CD14-positive monocyte (primary cell): ENCODE measurements at regions not wholly inside any gene's neighbourhood (a gene's known extent, or its start where the extent isn't known, plus 50 kb on each side); places are given as distances from the start of the nearest gene placed in this dataset.

Experiments used
- DNase-seq, 3 donors: peaks; one replicate each; pipeline ENCODE4 v3.0.0-alpha.2; 2011 to 2022
- H2AFZ ChIP-seq: 2 replicates; pipeline ENCODE4 v1.6.0; 2012; ENCODE audit warnings: mild to moderate bottlenecking, low read depth, low read length, inconsistent platforms; ENCODE audit not compliant: insufficient read depth, poor library complexity, severe bottlenecking
- H3K27ac ChIP-seq, 2 donors: 1 replicate in 1 of 2; 2 replicates in 1 of 2; pipeline ENCODE4 v1.5.1; 2012 to 2013; ENCODE audit warnings: low read length in 2 of 2, control low read depth in 1 of 2, inconsistent platforms in 1 of 2, low read depth in 1 of 2, mild to moderate bottlenecking in 1 of 2
- H3K27me3 ChIP-seq, 2 donors: one replicate each; pipeline versions ENCODE4 v1.6.0 to v1.6.1; 2011 to 2013; ENCODE audit warnings: low read length in 2 of 2; ENCODE audit not compliant: control insufficient read depth in 2 of 2, insufficient read depth in 2 of 2
- H3K36me3 ChIP-seq, 2 donors: replicated peaks in 1 of 2; 1 replicate in 1 of 2; 2 replicates in 1 of 2; pipeline versions ENCODE4 v1.5.1 to v1.6.1; 2012 to 2013; ENCODE audit warnings: low read length in 2 of 2, control low read depth in 1 of 2, inconsistent platforms in 1 of 2, mild to moderate bottlenecking in 1 of 2; ENCODE audit not compliant: insufficient read depth in 2 of 2, control insufficient read depth in 1 of 2
- H3K4me1 ChIP-seq, 2 donors: 1 replicate in 1 of 2; 2 replicates in 1 of 2; pipeline versions ENCODE4 v1.5.1 to v1.6.1; 2012 to 2013; ENCODE audit warnings: low read length in 2 of 2, control low read depth in 1 of 2, inconsistent platforms in 1 of 2, mild to moderate bottlenecking in 1 of 2, moderate library complexity in 1 of 2; ENCODE audit not compliant: insufficient read depth in 2 of 2, control insufficient read depth in 1 of 2
- H3K4me2 ChIP-seq: replicated peaks from 2 replicates; pipeline ENCODE3; 2012; ENCODE audit warnings: low read length, moderate library complexity, mild to moderate bottlenecking; ENCODE audit not compliant: poor library complexity, severe bottlenecking; ENCODE audit errors: extremely low read depth
- H3K4me3 ChIP-seq, 3 experiments: fragments of 200-600 bp in 1 of 3; sonication (generic) in 1 of 3; replicated peaks in 1 of 3; 1 replicate in 2 of 3; 2 replicates in 1 of 3; pipeline ENCODE4 v1.5.1; 2011 to 2013; ENCODE audit warnings: low read length in 3 of 3, mild to moderate bottlenecking in 3 of 3, control low read depth in 2 of 3, low read depth in 2 of 3, inconsistent platforms in 1 of 3, moderate library complexity in 1 of 3
- H3K79me2 ChIP-seq: 2 replicates; pipeline ENCODE4 v1.6.0; 2012; ENCODE audit warnings: mild to moderate bottlenecking, control low read depth, inconsistent platforms, low read length, moderate library complexity; ENCODE audit not compliant: insufficient read depth
- H3K9ac ChIP-seq: 2 replicates; pipeline ENCODE4 v1.6.0; 2017; ENCODE audit warnings: low read length, mild to moderate bottlenecking; ENCODE audit not compliant: insufficient read depth, poor library complexity, severe bottlenecking
- H3K9me3 ChIP-seq, 2 donors: replicated peaks in 1 of 2; 1 replicate in 1 of 2; 2 replicates in 1 of 2; pipeline versions ENCODE4 v1.5.1 to v1.6.1; 2012 to 2013; ENCODE audit warnings: low read length in 2 of 2, control low read depth in 1 of 2; ENCODE audit not compliant: control insufficient read depth in 1 of 2, insufficient read depth in 1 of 2
- H4K20me1 ChIP-seq: 2 replicates; pipeline ENCODE4 v1.6.0; 2012; ENCODE audit warnings: mild to moderate bottlenecking, low read length, control low read depth, moderate library complexity; ENCODE audit not compliant: insufficient read depth
- H3K27ac Mint-ChIP-seq, 7 donors: one replicate each; pipeline ENCODE4 v1.8.0; 2020; ENCODE audit warnings: mild to moderate bottlenecking in 7 of 7, mixed read lengths in 7 of 7, moderate library complexity in 6 of 7, inconsistent platforms in 2 of 7
- H3K27me3 Mint-ChIP-seq, 3 donors: one replicate each; pipeline ENCODE4 v1.8.0; 2021 to 2022; ENCODE audit warnings: low read depth in 3 of 3, mild to moderate bottlenecking in 3 of 3, mixed read lengths in 3 of 3, moderate library complexity in 3 of 3, inconsistent platforms in 1 of 3
- H3K36me3 Mint-ChIP-seq, 2 donors: one replicate each; pipeline ENCODE4 v1.8.0; 2020; ENCODE audit warnings: mixed read lengths in 2 of 2, inconsistent platforms in 1 of 2, mild to moderate bottlenecking in 1 of 2
- H3K4me1 Mint-ChIP-seq: one replicate; pipeline ENCODE4 v1.8.0; 2020; ENCODE audit warnings: mild to moderate bottlenecking, mixed read lengths
- H3K4me3 Mint-ChIP-seq, 2 donors: one replicate each; pipeline ENCODE4 v1.8.0; 2020; ENCODE audit warnings: mild to moderate bottlenecking in 2 of 2, mixed read lengths in 2 of 2, moderate library complexity in 1 of 2
- H3K9me3 Mint-ChIP-seq, 7 donors: one replicate each; pipeline ENCODE4 v1.8.0; 2020 to 2022; ENCODE audit warnings: mixed read lengths in 7 of 7, mild to moderate bottlenecking in 6 of 7, moderate library complexity in 6 of 7, inconsistent platforms in 2 of 7
- WGBS: methylation state at CpG from one replicate; pipeline ENCODE4 v1.1.5; 2013; ENCODE audit warnings: missing lambda C conversion rate; ENCODE audit not compliant: insufficient coverage; 5-methylcytosine and 5-hydroxymethylcytosine counted together
- intact Hi-C, 2 donors: fragments of 100-400 bp; cut with micrococcal nuclease; formaldehyde crosslinking; loops; one replicate each; pipeline versions ENCODE4 v1.15.0 to v1.15.1; 2023
- TF ChIP-seq, protein P1 (sequence below): fragments of 200-600 bp; IDR thresholded peaks from one replicate; pipeline ENCODE4 v1.8.0; 2022; ENCODE audit warnings: antibody characterized with exemption, mild to moderate bottlenecking

DNA sequence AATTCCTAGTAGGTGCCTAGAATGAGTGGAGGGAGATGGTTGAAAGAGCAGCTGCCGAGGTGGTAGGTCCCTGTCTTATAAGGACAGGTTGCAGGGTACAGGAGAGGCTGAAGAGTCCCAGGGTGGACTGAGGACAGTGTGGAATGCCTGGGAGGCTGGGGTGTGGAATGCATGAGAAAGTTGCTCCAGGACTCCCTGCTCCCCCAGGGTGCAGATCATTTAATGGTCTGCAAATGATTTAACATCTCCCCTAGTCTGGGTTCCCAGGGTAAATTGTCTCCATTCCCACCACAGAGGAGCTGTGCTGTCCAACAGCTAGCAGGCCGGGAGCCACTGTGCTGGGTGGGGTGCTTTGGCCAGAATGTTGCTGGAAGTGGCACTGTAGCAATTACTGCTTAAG is 76.0 kb downstream of the CD83 start:
- no peaks in the 10 kb centered on the region for H3K36me3 Mint-ChIP-seq
- no peaks in the 10 kb centered on the region for H3K9me3 Mint-ChIP-seq
- no peak overlapping the region for H3K4me2 ChIP-seq
- no peaks in the 10 kb centered on the region for H4K20me1 ChIP-seq
- H3K9ac ChIP-seq: no peak overlapping the region
- DNase-seq: no peak
- no peaks in the 10 kb centered on the region for H3K79me2 ChIP-seq
- no peak overlapping the region for H3K27ac Mint-ChIP-seq
- no peaks in the 10 kb centered on the region for H3K4me1 Mint-ChIP-seq
- 89% methylated on average over 1 of the region's 2 CpGs for WGBS
- H2AFZ ChIP-seq: no peak overlapping the region
- H3K4me3 Mint-ChIP-seq: no peak overlapping the region
- H3K36me3 ChIP-seq: no peaks in the 10 kb centered on the region
- no peaks in the 10 kb centered on the region for H3K27me3 ChIP-seq
- intact Hi-C loops: no loop called here
- H3K4me1 ChIP-seq: no peaks in the 10 kb centered on the region
- no peak overlapping the region for H3K27ac ChIP-seq
- peaks cover 0 to 2% (median 0%) of the 10 kb centered on the region in 3 donors for H3K27me3 Mint-ChIP-seq
- TF ChIP-seq, protein P1, sequence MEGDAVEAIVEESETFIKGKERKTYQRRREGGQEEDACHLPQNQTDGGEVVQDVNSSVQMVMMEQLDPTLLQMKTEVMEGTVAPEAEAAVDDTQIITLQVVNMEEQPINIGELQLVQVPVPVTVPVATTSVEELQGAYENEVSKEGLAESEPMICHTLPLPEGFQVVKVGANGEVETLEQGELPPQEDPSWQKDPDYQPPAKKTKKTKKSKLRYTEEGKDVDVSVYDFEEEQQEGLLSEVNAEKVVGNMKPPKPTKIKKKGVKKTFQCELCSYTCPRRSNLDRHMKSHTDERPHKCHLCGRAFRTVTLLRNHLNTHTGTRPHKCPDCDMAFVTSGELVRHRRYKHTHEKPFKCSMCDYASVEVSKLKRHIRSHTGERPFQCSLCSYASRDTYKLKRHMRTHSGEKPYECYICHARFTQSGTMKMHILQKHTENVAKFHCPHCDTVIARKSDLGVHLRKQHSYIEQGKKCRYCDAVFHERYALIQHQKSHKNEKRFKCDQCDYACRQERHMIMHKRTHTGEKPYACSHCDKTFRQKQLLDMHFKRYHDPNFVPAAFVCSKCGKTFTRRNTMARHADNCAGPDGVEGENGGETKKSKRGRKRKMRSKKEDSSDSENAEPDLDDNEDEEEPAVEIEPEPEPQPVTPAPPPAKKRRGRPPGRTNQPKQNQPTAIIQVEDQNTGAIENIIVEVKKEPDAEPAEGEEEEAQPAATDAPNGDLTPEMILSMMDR: no peak
- H3K4me3 ChIP-seq: no peak overlapping the region
- H3K9me3 ChIP-seq: no peaks in the 10 kb centered on the region

- no peak overlapping the region for H3K4me2 ChIP-seq
- no peaks in the 10 kb centered on the region for H3K36me3 ChIP-seq
- intact Hi-C loops: no loop called here
- no peaks in the 10 kb centered on the region for H3K9me3 ChIP-seq
- Mint-ChIP-seq H3K4me3 (no peak overlapping the region), H3K27ac (no peak overlapping the region), H3K27me3 (peaks cover 0 to 2% (median 0%) of the 10 kb centered on the region in 3 donors), H3K9me3 (no peaks in the 10 kb centered on the region), H3K4me1 (no peaks in the 10 kb centered on the region), H3K36me3 (no peaks in the 10 kb centered on the region)
- DNase-seq: no peak
- no peak overlapping the region for H3K27ac ChIP-seq
- no peak overlapping the region for H3K9ac ChIP-seq
- no peaks in the 10 kb centered on the region for H3K4me1 ChIP-seq
- 91% methylated on average over 4 of the region's 7 CpGs for WGBS
- TF ChIP-seq, protein P1: no peak
- no peaks in the 10 kb centered on the region for H3K79me2 ChIP-seq
- H4K20me1 ChIP-seq: no peaks in the 10 kb centered on the region
- H2AFZ ChIP-seq: no peak overlapping the region
- H3K4me3 ChIP-seq: no peak overlapping the region
- H3K27me3 ChIP-seq: no peaks in the 10 kb centered on the region
Observed at GRCh38 chr6:14194483-14194882, 76.9 kb downstream of the CD83 start.
